GM23338 (cell line): ENCODE measurements at regions not wholly inside any gene's neighbourhood (a gene's known extent, or its start where the extent isn't known, plus 50 kb on each side); places are given as distances from the start of the nearest gene placed in this dataset.

Source experiments
- ATAC-seq: fragments of 200-7000 bp; cut with Tn5 transposase; 3 replicates; pipeline ENCODE4 v1.9.1; 2020
- DNase-seq: peaks from one replicate; pipeline ENCODE4 v3.0.0-alpha.2; 2015; ENCODE audit warnings: low spot score
- H2AFZ ChIP-seq: fragments of 200-600 bp; sonication (generic); 2 replicates; pipeline ENCODE4 v1.8.0; 2016; ENCODE audit warnings: antibody characterized with exemption, mild to moderate bottlenecking, moderate library complexity
- H3F3A ChIP-seq: fragments of 200-600 bp; sonication (generic); replicated peaks from 2 replicates; pipeline ENCODE4 v1.8.0; 2017; ENCODE audit warnings: antibody characterized with exemption, mixed run types, low read depth
- H3K27ac ChIP-seq: fragments of 200-600 bp; sonication (generic); 2 replicates; pipeline ENCODE4 v1.6.1; 2016; ENCODE audit warnings: low read depth
- H3K27me3 ChIP-seq: fragments of 200-600 bp; sonication (generic); 2 replicates; pipeline ENCODE4 v1.8.0; 2016; ENCODE audit warnings: mild to moderate bottlenecking, mixed run types, moderate library complexity; ENCODE audit not compliant: insufficient read depth
- H3K36me3 ChIP-seq: fragments of 200-600 bp; sonication (generic); 2 replicates; pipeline ENCODE4 v1.8.0; 2016; ENCODE audit warnings: mild to moderate bottlenecking; ENCODE audit not compliant: insufficient read depth
- H3K4me1 ChIP-seq: fragments of 200-600 bp; sonication (generic); 2 replicates; pipeline ENCODE4 v1.8.0; 2016; ENCODE audit warnings: mild to moderate bottlenecking, moderate library complexity; ENCODE audit not compliant: insufficient read depth
- H3K4me2 ChIP-seq: fragments of 200-600 bp; sonication (generic); 2 replicates; pipeline ENCODE4 v1.7.1; 2017; ENCODE audit warnings: mixed run types
- H3K4me3 ChIP-seq: fragments of 200-600 bp; sonication (generic); 2 replicates; pipeline ENCODE4 v1.6.1; 2016; ENCODE audit warnings: mixed run types
- H3K79me2 ChIP-seq: fragments of 200-600 bp; sonication (generic); replicated peaks from 2 replicates; pipeline ENCODE4 v1.8.0; 2017; ENCODE audit warnings: mild to moderate bottlenecking; ENCODE audit not compliant: insufficient read depth
- H3K9me2 ChIP-seq: fragments of 200-600 bp; sonication (generic); 2 replicates; pipeline ENCODE4 v1.8.0; 2017; ENCODE audit not compliant: insufficient read depth
- H4K20me1 ChIP-seq: fragments of 200-600 bp; sonication (generic); replicated peaks from 2 replicates; pipeline ENCODE4 v1.8.0; 2017; ENCODE audit warnings: mild to moderate bottlenecking; ENCODE audit not compliant: insufficient read depth
- H3K27ac Mint-ChIP-seq: 2 replicates; pipeline ENCODE4 v1.8.0; 2020; ENCODE audit warnings: inconsistent platforms, mild to moderate bottlenecking, moderate library complexity, mixed read lengths
- H3K27me3 Mint-ChIP-seq: 3 replicates; pipeline ENCODE4 v1.8.0; 2022; ENCODE audit warnings: low read depth, mild to moderate bottlenecking, moderate library complexity, mixed read lengths, inconsistent platforms; ENCODE audit not compliant: insufficient read depth, poor library complexity
- H3K36me3 Mint-ChIP-seq: 3 replicates; pipeline ENCODE4 v1.8.0; 2021; ENCODE audit warnings: low read depth, mild to moderate bottlenecking, inconsistent platforms, moderate library complexity, mixed read lengths
- H3K4me1 Mint-ChIP-seq: 3 replicates; pipeline ENCODE4 v1.8.0; 2020; ENCODE audit warnings: mild to moderate bottlenecking, inconsistent platforms, mixed read lengths
- H3K4me3 Mint-ChIP-seq: 3 replicates; pipeline ENCODE4 v1.8.0; 2021; ENCODE audit warnings: moderate library complexity, mild to moderate bottlenecking, inconsistent platforms, mixed read lengths
- H3K9me3 Mint-ChIP-seq: 3 replicates; pipeline ENCODE4 v1.8.0; 2020; ENCODE audit warnings: moderate library complexity, mild to moderate bottlenecking, inconsistent platforms, mixed read lengths
- CREB1 ChIP-seq: fragments of 250-450 bp; sonication (Bioruptor Pico); IDR thresholded peaks from 2 replicates; pipeline ENCODE4 v1.5.0; 2020; ENCODE audit warnings: low read depth, mild to moderate bottlenecking, moderate library complexity
- CTCF ChIP-seq, 2 experiments: fragments of 200-600 bp in 1 of 2; sonication (generic) in 1 of 2; conservative IDR thresholded peaks; 2 replicates each; pipeline versions ENCODE4 v1.5.1 to v1.6.1; 2016 to 2017; ENCODE audit warnings: antibody characterized with exemption in 2 of 2, low read depth in 2 of 2, mild to moderate bottlenecking in 2 of 2, moderate library complexity in 1 of 2
- ETS1 ChIP-seq: IDR thresholded peaks from 2 replicates; pipeline ENCODE4 v1.6.1; 2016; ENCODE audit warnings: antibody characterized with exemption
- EZH2 ChIP-seq: fragments of 200-600 bp; sonication (generic); IDR thresholded peaks from one replicate; pipeline ENCODE4 v1.8.0; 2017; ENCODE audit warnings: antibody characterized with exemption, mild to moderate bottlenecking, low read depth; ENCODE audit not compliant: unreplicated experiment
- EZH2phosphoT487 ChIP-seq: fragments of 200-600 bp; sonication (generic); IDR thresholded peaks from one replicate; pipeline ENCODE4 v1.8.1; 2018; ENCODE audit warnings: antibody characterized with exemption; ENCODE audit not compliant: unreplicated experiment
- JUNB ChIP-seq: IDR thresholded peaks from one replicate; pipeline ENCODE4 v1.6.1; 2016; ENCODE audit warnings: antibody characterized with exemption; ENCODE audit not compliant: unreplicated experiment
- NANOG ChIP-seq: IDR thresholded peaks from 2 replicates; pipeline ENCODE4 v1.6.1; 2016; ENCODE audit warnings: antibody characterized with exemption, borderline replicate concordance
- POLR2AphosphoS5 ChIP-seq: IDR thresholded peaks from 2 replicates; pipeline ENCODE4 v1.6.1; 2016; ENCODE audit warnings: antibody characterized with exemption, low read depth
- REST ChIP-seq: IDR thresholded peaks from one replicate; pipeline ENCODE4 v1.6.1; 2018; ENCODE audit warnings: antibody characterized with exemption; ENCODE audit not compliant: unreplicated experiment
- STAT1 ChIP-seq: IDR thresholded peaks from one replicate; pipeline ENCODE4 v1.6.1; 2016; ENCODE audit warnings: antibody characterized with exemption; ENCODE audit not compliant: unreplicated experiment
- ZNF114 ChIP-seq: fragments of 250-450 bp; sonication (Bioruptor Pico); IDR thresholded peaks from 2 replicates; pipeline ENCODE4 v1.5.0; 2020; ENCODE audit warnings: mild to moderate bottlenecking, moderate library complexity
- ZNF331 ChIP-seq: fragments of 250-450 bp; sonication (Bioruptor Pico); IDR thresholded peaks from 2 replicates; pipeline ENCODE4 v1.5.0; 2020; ENCODE audit warnings: low read depth, mild to moderate bottlenecking, moderate library complexity
- ZNF462 ChIP-seq: fragments of 250-450 bp; sonication (Bioruptor Pico); IDR thresholded peaks from 2 replicates; pipeline ENCODE4 v1.5.0; 2020; ENCODE audit warnings: mild to moderate bottlenecking, moderate library complexity

- Histone ChIP-seq H3F3A (no peaks in the 10 kb centered on the region), H4K20me1 (no peaks in the 10 kb centered on the region), H3K27me3 (no peaks in the 10 kb centered on the region), H2AFZ (peak overlapping the region; percentile 77), H3K79me2 (no peaks in the 10 kb centered on the region), H3K9me2 (no peaks in the 10 kb centered on the region), H3K4me1 (peaks cover 15% of the 10 kb centered on the region), H3K4me3 (no peak overlapping the region), H3K36me3 (no peaks in the 10 kb centered on the region), H3K4me2 (0 out of 2 replicates have a peak overlapping the region, but pooled peaks have one; percentile 13), H3K27ac (no peak overlapping the region)
- H3K4me3 Mint-ChIP-seq, result no peak overlapping the region
- H3K27ac Mint-ChIP-seq, result no peak overlapping the region
- H3K36me3 Mint-ChIP-seq, result peaks cover 4% of the 10 kb centered on the region; the same call in 2 of the 3 replicates
- H3K9me3 Mint-ChIP-seq, result peaks cover 79% of the 10 kb centered on the region
- ATAC-seq (no peak; the same call in 2 of the 3 replicates), DNase-seq (no peak)
- H3K27me3 Mint-ChIP-seq, result no peaks in the 10 kb centered on the region
- H3K4me1 Mint-ChIP-seq, result peaks cover 8% of the 10 kb centered on the region
- TF ChIP-seq CTCF (conservative IDR thresholded peaks at IDR 0.05; ENCODE audit: low read depth in 2 of 2) (no peak), CREB1 (no peak), EZH2phosphoT487 (no peak), JUNB (no peak), ZNF462 (CRISPR knock-in tag) (no peak), POLR2AphosphoS5 (no peak), STAT1 (no peak), REST (no peak), ZNF331 (CRISPR knock-in tag) (no peak), EZH2 (no peak), ZNF114 (CRISPR knock-in tag) (no peak), NANOG (no peak), ETS1 (no peak)
These were observed 784.9 kb upstream of the LRRC4C start for GRCh38 chr11:42244376-42244775.
